IPS-15b (cell line): ENCODE measurements at regions not wholly inside any gene's neighbourhood (a gene's known extent, or its start where the extent isn't known, plus 50 kb on each side); places are given as distances from the start of the nearest gene placed in this dataset.
"Not testable (repeated sequence)": the region's sequence is repeated elsewhere in the genome, so short reads cannot be mapped to it uniquely, and the experiment has no call there.

Experiments
- H3K27me3 ChIP-seq: one replicate; pipeline ENCODE4 v1.6.1; 2013; ENCODE audit warnings: low read length; ENCODE audit not compliant: control insufficient read depth, insufficient read depth
- H3K36me3 ChIP-seq: one replicate; pipeline ENCODE4 v1.6.1; 2013; ENCODE audit warnings: low read length; ENCODE audit not compliant: control insufficient read depth, insufficient read depth
- H3K4me1 ChIP-seq: one replicate; pipeline ENCODE4 v1.6.1; 2013; ENCODE audit warnings: mild to moderate bottlenecking, low read length; ENCODE audit not compliant: control insufficient read depth, insufficient read depth
- H3K4me3 ChIP-seq: one replicate; pipeline ENCODE4 v1.5.1; 2013; ENCODE audit warnings: low read depth, low read length
- H3K9ac ChIP-seq: one replicate; pipeline ENCODE4 v1.6.1; 2013; ENCODE audit warnings: low read depth, mild to moderate bottlenecking, low read length
- H3K9me3 ChIP-seq: one replicate; pipeline ENCODE4 v1.6.1; 2013; ENCODE audit warnings: mild to moderate bottlenecking, low read length; ENCODE audit not compliant: control insufficient read depth, insufficient read depth

GRCh38 chr5:116971131-116971530 is 396.5 kb upstream of the SEMA6A start:
- Histone ChIP-seq H3K4me1 (peaks cover 2% of the 10 kb centered on the region), H3K36me3 (no peaks in the 10 kb centered on the region), H3K9ac (no peak overlapping the region), H3K9me3 (no peaks in the 10 kb centered on the region), H3K27me3 (no peaks in the 10 kb centered on the region), H3K4me3 (no peak overlapping the region)

GRCh38 chr5:116970318-116970717 is 395.7 kb upstream of the SEMA6A start:
- no peak overlapping the region for H3K9ac ChIP-seq
- H3K4me3 ChIP-seq, result no peak overlapping the region
- H3K27me3 ChIP-seq, result no peaks in the 10 kb centered on the region
- H3K4me1 ChIP-seq, result peaks cover 2% of the 10 kb centered on the region
- no peaks in the 10 kb centered on the region for H3K36me3 ChIP-seq
- H3K9me3 ChIP-seq, result no peaks in the 10 kb centered on the region

GRCh38 chr5:116964438-116964837 is 389.8 kb upstream of the SEMA6A start:
- Histone ChIP-seq H3K9me3 (no peaks in the 10 kb centered on the region), H3K36me3 (no peaks in the 10 kb centered on the region), H3K4me1 (no peaks in the 10 kb centered on the region), H3K9ac (no peak overlapping the region), H3K4me3 (no peak overlapping the region), H3K27me3 (no peaks in the 10 kb centered on the region)

- Histone ChIP-seq H3K36me3 (no peaks in the 10 kb centered on the region), H3K4me3 (no peak overlapping the region), H3K9me3 (no peaks in the 10 kb centered on the region), H3K27me3 (no peaks in the 10 kb centered on the region), H3K9ac (no peak overlapping the region), H3K4me1 (no peaks in the 10 kb centered on the region)
Measured at GRCh38 chr5:116961021-116961420, 386.4 kb upstream of the SEMA6A start.

GRCh38 chr5:116959843-116960242 is 385.2 kb upstream of the SEMA6A start:
- Histone ChIP-seq H3K4me1 (no peaks in the 10 kb centered on the region), H3K27me3 (no peaks in the 10 kb centered on the region)

GRCh38 chr5:116953251-116953930 is 378.8 kb upstream of the SEMA6A start:
- Histone ChIP-seq H3K36me3 (no peaks in the 10 kb centered on the region), H3K27me3 (no peaks in the 10 kb centered on the region), H3K4me1 (peaks cover 6% of the 10 kb centered on the region), H3K9ac (no peak overlapping the region), H3K4me3 (no peak overlapping the region), H3K9me3 (no peaks in the 10 kb centered on the region)

More at GRCh38 chr5:116959843-116960242, 385.2 kb upstream of the SEMA6A start:
- Histone ChIP-seq H3K4me3 (no peak overlapping the region), H3K9ac (no peak overlapping the region), H3K36me3 (no peaks in the 10 kb centered on the region), H3K9me3 (no peaks in the 10 kb centered on the region)

GRCh38 chr5:116951219-116951618 is 376.6 kb upstream of the SEMA6A start:
- H3K9ac ChIP-seq, result no peak overlapping the region
- H3K4me3 ChIP-seq, result no peak overlapping the region
- H3K9me3 ChIP-seq, result no peaks in the 10 kb centered on the region
- no peaks in the 10 kb centered on the region for H3K27me3 ChIP-seq
- H3K36me3 ChIP-seq, result no peaks in the 10 kb centered on the region
- peaks cover 9% of the 10 kb centered on the region for H3K4me1 ChIP-seq

GRCh38 chr5:116947691-116948528 is 373.3 kb upstream of the SEMA6A start:
- Histone ChIP-seq H3K9ac (no peak overlapping the region), H3K4me1 (peaks cover 12% of the 10 kb centered on the region), H3K36me3 (no peaks in the 10 kb centered on the region), H3K27me3 (no peaks in the 10 kb centered on the region), H3K4me3 (no peak overlapping the region), H3K9me3 (no peaks in the 10 kb centered on the region)

- H3K36me3 ChIP-seq, H3K9me3 ChIP-seq, H3K27me3 ChIP-seq, H3K4me3 ChIP-seq, H3K9ac ChIP-seq: not testable (repeated sequence)
- peaks cover 12% of the 10 kb centered on the region for H3K4me1 ChIP-seq
Measured at GRCh38 chr5:116945613-116946382, 371.2 kb upstream of the SEMA6A start.

GRCh38 chr5:116944183-116944582 is 369.6 kb upstream of the SEMA6A start:
- Histone ChIP-seq H3K9me3 (no peaks in the 10 kb centered on the region), H3K4me1 (peaks cover 17% of the 10 kb centered on the region), H3K9ac (no peak overlapping the region), H3K27me3 (no peaks in the 10 kb centered on the region), H3K36me3 (no peaks in the 10 kb centered on the region), H3K4me3 (no peak overlapping the region)

- H3K27me3 ChIP-seq, result no peaks in the 10 kb centered on the region
- no peak overlapping the region for H3K4me3 ChIP-seq
- peaks cover 26% of the 10 kb centered on the region for H3K4me1 ChIP-seq
- H3K9me3 ChIP-seq, result no peaks in the 10 kb centered on the region
- no peak overlapping the region for H3K9ac ChIP-seq
- H3K36me3 ChIP-seq, result no peaks in the 10 kb centered on the region
Measured at GRCh38 chr5:116942622-116943021, 368.0 kb upstream of the SEMA6A start.
